GM23338 (cell line): ENCODE measurements at regions not wholly inside any gene's neighbourhood (a gene's known extent, or its start where the extent isn't known, plus 50 kb on each side); places are given as distances from the start of the nearest gene placed in this dataset.

Experiments
- EZH2 ChIP-seq: fragments of 200-600 bp; sonication (generic); IDR thresholded peaks from one replicate; pipeline ENCODE4 v1.8.0; 2017; ENCODE audit warnings: antibody characterized with exemption, mild to moderate bottlenecking, low read depth; ENCODE audit not compliant: unreplicated experiment
- EZH2phosphoT487 ChIP-seq: fragments of 200-600 bp; sonication (generic); IDR thresholded peaks from one replicate; pipeline ENCODE4 v1.8.1; 2018; ENCODE audit warnings: antibody characterized with exemption; ENCODE audit not compliant: unreplicated experiment
- JUNB ChIP-seq: IDR thresholded peaks from one replicate; pipeline ENCODE4 v1.6.1; 2016; ENCODE audit warnings: antibody characterized with exemption; ENCODE audit not compliant: unreplicated experiment
- POLR2AphosphoS5 ChIP-seq: IDR thresholded peaks from 2 replicates; pipeline ENCODE4 v1.6.1; 2016; ENCODE audit warnings: antibody characterized with exemption, low read depth
- STAT1 ChIP-seq: IDR thresholded peaks from one replicate; pipeline ENCODE4 v1.6.1; 2016; ENCODE audit warnings: antibody characterized with exemption; ENCODE audit not compliant: unreplicated experiment
- ZNF114 ChIP-seq: fragments of 250-450 bp; sonication (Bioruptor Pico); IDR thresholded peaks from 2 replicates; pipeline ENCODE4 v1.5.0; 2020; ENCODE audit warnings: mild to moderate bottlenecking, moderate library complexity
- TF ChIP-seq, protein P1 (sequence below), 2 experiments: fragments of 200-600 bp in 1 of 2; sonication (generic) in 1 of 2; conservative IDR thresholded peaks; 2 replicates each; pipeline versions ENCODE4 v1.5.1 to v1.6.1; 2016 to 2017; ENCODE audit warnings: antibody characterized with exemption in 2 of 2, low read depth in 2 of 2, mild to moderate bottlenecking in 2 of 2, moderate library complexity in 1 of 2
- TF ChIP-seq, protein P2 (sequence below): IDR thresholded peaks from one replicate; pipeline ENCODE4 v1.6.1; 2018; ENCODE audit warnings: antibody characterized with exemption; ENCODE audit not compliant: unreplicated experiment
- TF ChIP-seq, protein P3 (sequence below): IDR thresholded peaks from 2 replicates; pipeline ENCODE4 v1.6.1; 2016; ENCODE audit warnings: antibody characterized with exemption

DNA sequence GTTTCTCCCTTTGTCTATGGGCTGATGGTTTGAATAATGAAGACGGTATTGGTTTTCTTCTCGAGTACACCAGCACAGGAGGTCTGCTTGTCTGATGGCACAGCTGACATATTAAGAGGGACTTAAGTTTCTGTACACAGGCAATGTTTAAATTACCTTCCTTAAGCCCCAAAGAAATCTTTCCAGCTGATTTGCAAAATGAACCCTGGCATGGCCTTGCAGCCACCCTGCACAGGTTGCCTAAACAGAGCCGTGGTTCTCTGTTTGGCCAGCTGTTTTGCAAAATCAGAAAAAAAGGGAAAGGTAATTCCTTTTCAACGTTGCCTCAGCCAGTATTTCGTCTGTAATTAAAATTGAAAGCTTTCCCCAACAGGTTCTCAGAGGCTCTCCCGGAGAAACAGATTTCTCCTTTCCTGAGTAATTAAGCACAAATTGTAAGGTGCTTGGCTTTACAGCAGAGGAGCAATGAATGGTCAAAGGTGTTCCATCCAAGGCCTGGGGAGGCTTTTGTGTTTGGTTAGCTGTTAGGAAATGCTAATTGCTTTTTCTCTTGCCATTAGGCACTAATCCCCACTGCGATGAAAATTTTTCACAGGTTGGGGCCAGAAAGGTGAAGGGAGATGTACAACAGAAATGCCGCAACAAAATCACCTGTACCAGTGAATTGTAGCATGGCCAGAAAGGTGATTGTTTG, 138.9 kb downstream of the RASEF start (continued):
- no peak for TF ChIP-seq EZH2phosphoT487
- TF ChIP-seq STAT1: no peak
- no peak for TF ChIP-seq EZH2
- TF ChIP-seq, protein P1, sequence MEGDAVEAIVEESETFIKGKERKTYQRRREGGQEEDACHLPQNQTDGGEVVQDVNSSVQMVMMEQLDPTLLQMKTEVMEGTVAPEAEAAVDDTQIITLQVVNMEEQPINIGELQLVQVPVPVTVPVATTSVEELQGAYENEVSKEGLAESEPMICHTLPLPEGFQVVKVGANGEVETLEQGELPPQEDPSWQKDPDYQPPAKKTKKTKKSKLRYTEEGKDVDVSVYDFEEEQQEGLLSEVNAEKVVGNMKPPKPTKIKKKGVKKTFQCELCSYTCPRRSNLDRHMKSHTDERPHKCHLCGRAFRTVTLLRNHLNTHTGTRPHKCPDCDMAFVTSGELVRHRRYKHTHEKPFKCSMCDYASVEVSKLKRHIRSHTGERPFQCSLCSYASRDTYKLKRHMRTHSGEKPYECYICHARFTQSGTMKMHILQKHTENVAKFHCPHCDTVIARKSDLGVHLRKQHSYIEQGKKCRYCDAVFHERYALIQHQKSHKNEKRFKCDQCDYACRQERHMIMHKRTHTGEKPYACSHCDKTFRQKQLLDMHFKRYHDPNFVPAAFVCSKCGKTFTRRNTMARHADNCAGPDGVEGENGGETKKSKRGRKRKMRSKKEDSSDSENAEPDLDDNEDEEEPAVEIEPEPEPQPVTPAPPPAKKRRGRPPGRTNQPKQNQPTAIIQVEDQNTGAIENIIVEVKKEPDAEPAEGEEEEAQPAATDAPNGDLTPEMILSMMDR (conservative IDR thresholded peaks at IDR 0.05; ENCODE audit: low read depth in 2 of 2): no peak
- TF ChIP-seq POLR2AphosphoS5: no peak
- TF ChIP-seq, protein P2, sequence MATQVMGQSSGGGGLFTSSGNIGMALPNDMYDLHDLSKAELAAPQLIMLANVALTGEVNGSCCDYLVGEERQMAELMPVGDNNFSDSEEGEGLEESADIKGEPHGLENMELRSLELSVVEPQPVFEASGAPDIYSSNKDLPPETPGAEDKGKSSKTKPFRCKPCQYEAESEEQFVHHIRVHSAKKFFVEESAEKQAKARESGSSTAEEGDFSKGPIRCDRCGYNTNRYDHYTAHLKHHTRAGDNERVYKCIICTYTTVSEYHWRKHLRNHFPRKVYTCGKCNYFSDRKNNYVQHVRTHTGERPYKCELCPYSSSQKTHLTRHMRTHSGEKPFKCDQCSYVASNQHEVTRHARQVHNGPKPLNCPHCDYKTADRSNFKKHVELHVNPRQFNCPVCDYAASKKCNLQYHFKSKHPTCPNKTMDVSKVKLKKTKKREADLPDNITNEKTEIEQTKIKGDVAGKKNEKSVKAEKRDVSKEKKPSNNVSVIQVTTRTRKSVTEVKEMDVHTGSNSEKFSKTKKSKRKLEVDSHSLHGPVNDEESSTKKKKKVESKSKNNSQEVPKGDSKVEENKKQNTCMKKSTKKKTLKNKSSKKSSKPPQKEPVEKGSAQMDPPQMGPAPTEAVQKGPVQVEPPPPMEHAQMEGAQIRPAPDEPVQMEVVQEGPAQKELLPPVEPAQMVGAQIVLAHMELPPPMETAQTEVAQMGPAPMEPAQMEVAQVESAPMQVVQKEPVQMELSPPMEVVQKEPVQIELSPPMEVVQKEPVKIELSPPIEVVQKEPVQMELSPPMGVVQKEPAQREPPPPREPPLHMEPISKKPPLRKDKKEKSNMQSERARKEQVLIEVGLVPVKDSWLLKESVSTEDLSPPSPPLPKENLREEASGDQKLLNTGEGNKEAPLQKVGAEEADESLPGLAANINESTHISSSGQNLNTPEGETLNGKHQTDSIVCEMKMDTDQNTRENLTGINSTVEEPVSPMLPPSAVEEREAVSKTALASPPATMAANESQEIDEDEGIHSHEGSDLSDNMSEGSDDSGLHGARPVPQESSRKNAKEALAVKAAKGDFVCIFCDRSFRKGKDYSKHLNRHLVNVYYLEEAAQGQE: no peak
- TF ChIP-seq, protein P3, sequence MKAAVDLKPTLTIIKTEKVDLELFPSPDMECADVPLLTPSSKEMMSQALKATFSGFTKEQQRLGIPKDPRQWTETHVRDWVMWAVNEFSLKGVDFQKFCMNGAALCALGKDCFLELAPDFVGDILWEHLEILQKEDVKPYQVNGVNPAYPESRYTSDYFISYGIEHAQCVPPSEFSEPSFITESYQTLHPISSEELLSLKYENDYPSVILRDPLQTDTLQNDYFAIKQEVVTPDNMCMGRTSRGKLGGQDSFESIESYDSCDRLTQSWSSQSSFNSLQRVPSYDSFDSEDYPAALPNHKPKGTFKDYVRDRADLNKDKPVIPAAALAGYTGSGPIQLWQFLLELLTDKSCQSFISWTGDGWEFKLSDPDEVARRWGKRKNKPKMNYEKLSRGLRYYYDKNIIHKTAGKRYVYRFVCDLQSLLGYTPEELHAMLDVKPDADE: no peak
- no peak for TF ChIP-seq ZNF114
- no peak for TF ChIP-seq JUNB
